SK-N-SH (cell line): ENCODE measurements at regions not wholly inside any gene's neighbourhood (a gene's known extent, or its start where the extent isn't known, plus 50 kb on each side); places are given as distances from the start of the nearest gene placed in this dataset.

Experiments
- CTCF ChIA-PET: fragments of 300-600, 350-600 bp; formaldehyde crosslinking; extraction: SDS; loops from one replicate; lab custom pipeline; 2021; lab: Yijun Ruan, JAX
- POLR2A ChIA-PET: fragments of 350-600 bp; sonication (Branson Sonifier 250); formaldehyde crosslinking; extraction: SDS; loops from one replicate; lab custom pipeline; 2020; ENCODE audit warnings: antibody characterized with exemption, inconsistent platforms; lab: Yijun Ruan, JAX
- DNase-seq: peaks from one replicate; pipeline ENCODE4 v3.0.0; 2012
- H2AFZ ChIP-seq: fragments of 200-600 bp; sonication (generic); 2 replicates; pipeline ENCODE4 v1.8.1; 2016; ENCODE audit warnings: antibody characterized with exemption, mild to moderate bottlenecking, low read depth
- H3F3A ChIP-seq: fragments of 200-600 bp; sonication (generic); replicated peaks from 2 replicates; pipeline ENCODE3; 2016; ENCODE audit warnings: antibody characterized with exemption, mild to moderate bottlenecking; ENCODE audit not compliant: insufficient read depth
- H3K27ac ChIP-seq, 2 experiments: fragments of 200-500 bp in 1 of 2; fragments of 200-600 bp in 1 of 2; sonication (Bioruptor generic) in 1 of 2; sonication (generic), shearing (Covaris generic) in 1 of 2; 2 replicates each; pipeline versions ENCODE4 v1.5.1 to v1.6.1; 2014 to 2016; ENCODE audit warnings: low read depth in 2 of 2, inconsistent platforms in 1 of 2, low read length in 1 of 2, mild to moderate bottlenecking in 1 of 2, mixed read lengths in 1 of 2
- H3K27me3 ChIP-seq: fragments of 200-600 bp; sonication (generic), shearing (Covaris generic); 2 replicates; pipeline ENCODE4 v1.6.1; 2016; ENCODE audit warnings: mixed run types; ENCODE audit not compliant: insufficient read depth
- H3K36me3 ChIP-seq, 2 experiments: fragments of 200-500 bp in 1 of 2; fragments of 200-600 bp in 1 of 2; sonication (Bioruptor generic) in 1 of 2; sonication (generic) in 1 of 2; replicated peaks in 1 of 2; 2 replicates each; pipeline versions ENCODE3 to v1.5.1; 2014 to 2016; ENCODE audit warnings: low read length in 1 of 2, mild to moderate bottlenecking in 1 of 2; ENCODE audit not compliant: insufficient read depth in 2 of 2, control insufficient read depth in 1 of 2
- H3K4me1 ChIP-seq, 2 experiments: fragments of 200-500 bp in 1 of 2; fragments of 200-600 bp in 1 of 2; sonication (Bioruptor generic) in 1 of 2; sonication (generic), shearing (Covaris generic) in 1 of 2; 2 replicates each; pipeline versions ENCODE4 v1.5.1 to v1.6.1; 2014 to 2016; ENCODE audit warnings: low read depth in 1 of 2, low read length in 1 of 2, mixed run types in 1 of 2; ENCODE audit not compliant: insufficient read depth in 2 of 2, control insufficient read depth in 1 of 2
- H3K4me2 ChIP-seq: fragments of 200-600 bp; sonication (generic), shearing (Covaris generic); 2 replicates; pipeline ENCODE4 v1.6.1; 2017; ENCODE audit warnings: mixed run types
- H3K4me3 ChIP-seq, 2 experiments: fragments of 200-500 bp in 1 of 2; fragments of 200-600 bp in 1 of 2; sonication (Bioruptor generic) in 1 of 2; sonication (generic), shearing (Covaris generic) in 1 of 2; 2 replicates each; pipeline versions ENCODE4 v1.5.1 to v1.8.1; 2014 to 2016; ENCODE audit warnings: low read depth in 2 of 2, inconsistent platforms in 1 of 2, low read length in 1 of 2, mild to moderate bottlenecking in 1 of 2, mixed read lengths in 1 of 2, moderate library complexity in 1 of 2
- H3K79me2 ChIP-seq: fragments of 200-600 bp; sonication (generic); 2 replicates; pipeline ENCODE4 v1.8.1; 2017; ENCODE audit warnings: mild to moderate bottlenecking; ENCODE audit not compliant: insufficient read depth
- H3K9ac ChIP-seq: fragments of 200-600 bp; sonication (generic); 2 replicates; pipeline ENCODE4 v1.6.1; 2017; ENCODE audit warnings: mixed run types
- H3K9me2 ChIP-seq: fragments of 200-600 bp; sonication (generic); 2 replicates; pipeline ENCODE4 v1.6.1; 2017; ENCODE audit warnings: mixed run types
- H3K9me3 ChIP-seq: fragments of 200-600 bp; sonication (generic); 2 replicates; pipeline ENCODE4 v1.6.1; 2017; ENCODE audit warnings: mixed run types, mild to moderate bottlenecking, moderate library complexity
- H4K20me1 ChIP-seq: fragments of 200-600 bp; sonication (generic); 2 replicates; pipeline ENCODE4 v1.6.1; 2017; ENCODE audit warnings: mild to moderate bottlenecking, mixed run types; ENCODE audit not compliant: insufficient read depth
- CTCF ChIP-seq: fragments of 200-600 bp; sonication (generic); IDR thresholded peaks from 2 replicates; pipeline ENCODE4 v1.6.1; 2017; ENCODE audit warnings: antibody characterized with exemption, mild to moderate bottlenecking, moderate library complexity
- EP300 ChIP-seq, 2 experiments: IDR thresholded peaks; 2 replicates each; pipeline versions ENCODE4 v1.4.0 to v1.6.1; 2012; ENCODE audit warnings: borderline replicate concordance in 1 of 2, low read depth in 1 of 2, low read length in 1 of 2
- FOSL2 ChIP-seq: IDR thresholded peaks from 2 replicates; pipeline ENCODE4 v1.4.0; 2012; ENCODE audit warnings: low read depth, mild to moderate bottlenecking, moderate library complexity, borderline replicate concordance
- FOXJ3 ChIP-seq: sonication (generic); formaldehyde crosslinking; IDR thresholded peaks from 2 replicates; pipeline ENCODE4 v1.5.1; 2020; ENCODE audit warnings: mild to moderate bottlenecking, missing genetic modification reagents
- GABPA ChIP-seq: IDR thresholded peaks from 2 replicates; pipeline ENCODE4 v1.4.0; 2012; ENCODE audit warnings: low read depth, mild to moderate bottlenecking
- NRF1 ChIP-seq: IDR thresholded peaks from 2 replicates; pipeline ENCODE4 v1.6.1; 2012; ENCODE audit warnings: low read depth, mild to moderate bottlenecking, low read length
- POLR2AphosphoS5 ChIP-seq: IDR thresholded peaks from 2 replicates; pipeline ENCODE4 v1.6.1; 2012; ENCODE audit warnings: low read depth, low read length
- RAD21 ChIP-seq: IDR thresholded peaks from 2 replicates; pipeline ENCODE4 v1.6.1; 2012; ENCODE audit warnings: mild to moderate bottlenecking, low read length
- RCOR1 ChIP-seq: fragments of 150-350 bp; IDR thresholded peaks from 2 replicates; pipeline ENCODE4 v1.6.1; 2017; ENCODE audit warnings: antibody characterized with exemption, low read length
- RFX5 ChIP-seq: IDR thresholded peaks from 2 replicates; pipeline ENCODE4 v1.6.1; 2012; ENCODE audit warnings: mild to moderate bottlenecking, improper control_type of control experiment, low read length
- RXRA ChIP-seq: IDR thresholded peaks from 2 replicates; pipeline ENCODE4 v1.4.0; 2012; ENCODE audit warnings: low read depth, mild to moderate bottlenecking, borderline replicate concordance
- TAF1 ChIP-seq: IDR thresholded peaks from 2 replicates; pipeline ENCODE4 v1.6.1; 2012; ENCODE audit warnings: low read depth, mild to moderate bottlenecking, low read length, moderate library complexity, borderline replicate concordance
- USF1 ChIP-seq: IDR thresholded peaks from 2 replicates; pipeline ENCODE4 v1.4.0; 2012; ENCODE audit warnings: low read depth, borderline replicate concordance
- YY1 ChIP-seq: IDR thresholded peaks from 2 replicates; pipeline ENCODE4 v1.4.0; 2012; ENCODE audit warnings: low read depth, mild to moderate bottlenecking
- ZBTB33 ChIP-seq: IDR thresholded peaks from 2 replicates; pipeline ENCODE4 v1.4.0; 2012; ENCODE audit warnings: low read depth, borderline replicate concordance
- WGBS: methylation state at CpG from one replicate; pipeline ENCODE4 v1.1.6; 2017; ENCODE audit warnings: low lambda C conversion rate; 5-methylcytosine and 5-hydroxymethylcytosine counted together
- TF ChIP-seq, protein P1 (sequence below): fragments of 150-350 bp; IDR thresholded peaks from 2 replicates; pipeline ENCODE4 v1.6.1; 2017; ENCODE audit warnings: antibody characterized with exemption, low read length, low read depth, borderline replicate concordance
- TF ChIP-seq, protein P2 (sequence below): fragments of 150-350 bp; IDR thresholded peaks from 2 replicates; pipeline ENCODE4 v1.6.1; 2016; ENCODE audit warnings: mild to moderate bottlenecking, low read depth, low read length

DNA sequence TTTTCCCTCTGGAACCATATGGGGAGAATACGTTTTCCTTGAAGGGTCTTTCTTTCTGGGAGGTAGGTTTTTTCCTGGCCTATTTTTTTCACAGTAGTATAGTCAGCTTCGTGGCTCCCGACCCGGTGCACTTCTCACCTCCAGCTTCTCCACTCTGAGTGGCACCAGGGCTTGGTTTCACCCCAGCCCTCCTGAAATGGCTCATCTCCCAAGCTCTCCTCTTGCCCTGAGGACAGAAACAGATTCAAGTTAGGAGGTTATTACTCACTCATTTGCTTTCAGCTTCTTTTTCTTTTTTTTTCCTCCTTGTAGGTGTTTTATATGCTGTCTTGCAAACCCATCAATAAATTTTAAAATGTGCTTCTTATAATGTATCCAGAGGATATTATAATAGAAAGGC is 199.3 kb downstream of the RFC3 start:
- ChIA-PET CTCF (interaction anchor here (0.6 kb wide), 1 partner anchor 624 kb away, joined by 3 read pairs; no protein-coding TSS in a partner anchor), POLR2A (no interaction called here)
- H3F3A ChIP-seq: no peaks in the 10 kb centered on the region
- no peaks in the 10 kb centered on the region for H3K36me3 ChIP-seq
- no peak for DNase-seq
- no peak for TF ChIP-seq RFX5
- no peak for TF ChIP-seq YY1
- no peak for TF ChIP-seq USF1
- no peak for TF ChIP-seq TAF1
- no peak for TF ChIP-seq RCOR1
- TF ChIP-seq EP300 (IDR thresholded peaks at IDR 0.05; ENCODE audit: borderline replicate concordance in 1 of 2, low read depth in 1 of 2, low read length in 1 of 2): no peak
- TF ChIP-seq, protein P1, sequence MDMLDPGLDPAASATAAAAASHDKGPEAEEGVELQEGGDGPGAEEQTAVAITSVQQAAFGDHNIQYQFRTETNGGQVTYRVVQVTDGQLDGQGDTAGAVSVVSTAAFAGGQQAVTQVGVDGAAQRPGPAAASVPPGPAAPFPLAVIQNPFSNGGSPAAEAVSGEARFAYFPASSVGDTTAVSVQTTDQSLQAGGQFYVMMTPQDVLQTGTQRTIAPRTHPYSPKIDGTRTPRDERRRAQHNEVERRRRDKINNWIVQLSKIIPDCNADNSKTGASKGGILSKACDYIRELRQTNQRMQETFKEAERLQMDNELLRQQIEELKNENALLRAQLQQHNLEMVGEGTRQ: no peak
- TF ChIP-seq RXRA: no peak
- no peak for TF ChIP-seq FOXJ3 (CRISPR knock-in tag)
- no peak for TF ChIP-seq POLR2AphosphoS5
- TF ChIP-seq GABPA: no peak
- no peak for TF ChIP-seq RAD21
- no peak for TF ChIP-seq NRF1
- TF ChIP-seq ZBTB33: no peak
- no peak for TF ChIP-seq CTCF
- TF ChIP-seq FOSL2: no peak
- TF ChIP-seq, protein P2, sequence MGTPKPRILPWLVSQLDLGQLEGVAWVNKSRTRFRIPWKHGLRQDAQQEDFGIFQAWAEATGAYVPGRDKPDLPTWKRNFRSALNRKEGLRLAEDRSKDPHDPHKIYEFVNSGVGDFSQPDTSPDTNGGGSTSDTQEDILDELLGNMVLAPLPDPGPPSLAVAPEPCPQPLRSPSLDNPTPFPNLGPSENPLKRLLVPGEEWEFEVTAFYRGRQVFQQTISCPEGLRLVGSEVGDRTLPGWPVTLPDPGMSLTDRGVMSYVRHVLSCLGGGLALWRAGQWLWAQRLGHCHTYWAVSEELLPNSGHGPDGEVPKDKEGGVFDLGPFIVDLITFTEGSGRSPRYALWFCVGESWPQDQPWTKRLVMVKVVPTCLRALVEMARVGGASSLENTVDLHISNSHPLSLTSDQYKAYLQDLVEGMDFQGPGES: no peak
- H3K4me3 ChIP-seq: no peak overlapping the region
- H3K79me2 ChIP-seq: no peaks in the 10 kb centered on the region
- no peaks in the 10 kb centered on the region for H3K4me1 ChIP-seq
- no peaks in the 10 kb centered on the region for H4K20me1 ChIP-seq
- peaks cover 4% of the 10 kb centered on the region; the same call in 1 of the 2 replicates for H3K9me3 ChIP-seq
- no peaks in the 10 kb centered on the region for H3K9me2 ChIP-seq
- WGBS: 59% methylated on average over 4 of the region's 4 CpGs
- no peak overlapping the region for H3K27ac ChIP-seq
- no peak overlapping the region for H3K9ac ChIP-seq
- H3K4me2 ChIP-seq: no peak overlapping the region
- no peaks in the 10 kb centered on the region for H3K27me3 ChIP-seq
- no peak overlapping the region for H2AFZ ChIP-seq
